ENCODE measurements at regions not wholly inside any gene's neighbourhood (a gene's known extent, or its start where the extent isn't known, plus 50 kb on each side); places are given as distances from the start of the nearest gene placed in this dataset.
A peak's percentile ranks its signal among the peaks of the same experiment; 100 is the strongest.

GRCh38 chr7:12456506-12456905 is 52.8 kb upstream of the VWDE start:
- no peak for DNase-seq

- DNase-seq = peak; percentile 47
Observed at GRCh38 chr7:12458520-12459131, 55.0 kb upstream of the VWDE start.

DNA sequence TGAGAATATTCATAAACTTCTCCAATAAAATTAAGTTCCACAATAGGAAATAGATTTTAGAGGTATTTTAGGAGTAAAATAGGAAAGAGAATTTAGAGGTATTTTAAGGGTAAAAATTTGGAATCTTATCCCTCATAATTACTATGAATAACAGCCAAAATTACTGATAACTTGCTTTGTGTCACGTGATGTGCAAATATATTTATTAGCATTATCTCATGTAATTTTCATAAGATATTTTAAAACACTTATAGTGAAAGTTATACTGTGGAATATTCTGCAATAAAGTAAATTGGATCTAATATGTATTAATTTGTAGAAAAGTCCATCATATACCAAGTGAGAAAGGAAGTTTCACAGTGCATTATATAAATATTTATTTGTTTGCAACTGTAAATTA is 64.2 kb upstream of the VWDE start:
- no peak for DNase-seq

DNA sequence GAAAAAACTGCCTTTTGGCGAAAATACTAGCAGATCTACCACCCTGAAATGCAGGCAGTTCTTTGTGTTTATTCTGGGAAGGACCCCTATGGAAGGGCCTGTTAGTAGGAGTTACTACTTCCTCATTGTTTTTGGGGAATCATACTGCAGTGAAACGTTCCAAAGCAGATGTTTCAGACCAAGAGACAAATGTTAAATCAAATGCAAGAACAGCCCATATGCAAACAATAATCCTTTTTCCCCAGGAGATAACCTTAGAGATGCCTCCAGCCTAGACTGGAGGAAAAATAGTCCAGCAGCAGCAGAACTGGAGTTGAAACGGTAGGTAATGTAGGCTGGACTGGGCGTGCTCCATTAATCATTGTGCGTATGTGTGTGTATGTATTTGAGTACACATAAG is 65.9 kb upstream of the VWDE start:
- DNase-seq = no peak

DNA sequence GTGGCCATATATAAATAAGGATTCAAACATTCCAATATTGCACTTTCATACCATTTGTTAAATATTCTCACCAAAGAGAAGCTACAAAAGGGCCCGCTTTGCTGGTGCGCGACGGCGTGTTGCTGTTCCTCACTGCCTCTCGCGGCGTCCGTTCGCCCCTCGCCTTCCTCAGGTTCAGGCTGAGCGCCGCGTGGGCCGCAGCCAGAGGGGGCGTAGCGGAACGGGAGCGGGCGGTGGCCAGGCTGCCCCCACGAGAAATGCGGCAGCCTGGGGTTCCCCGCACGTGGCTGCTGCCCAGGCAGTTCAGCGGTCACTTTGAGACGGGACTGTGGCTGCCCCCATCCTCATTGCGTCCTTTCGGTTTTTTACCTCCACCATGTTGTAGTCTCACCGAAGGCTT is 67.3 kb upstream of the VWDE start:
- no peak for DNase-seq

DNA sequence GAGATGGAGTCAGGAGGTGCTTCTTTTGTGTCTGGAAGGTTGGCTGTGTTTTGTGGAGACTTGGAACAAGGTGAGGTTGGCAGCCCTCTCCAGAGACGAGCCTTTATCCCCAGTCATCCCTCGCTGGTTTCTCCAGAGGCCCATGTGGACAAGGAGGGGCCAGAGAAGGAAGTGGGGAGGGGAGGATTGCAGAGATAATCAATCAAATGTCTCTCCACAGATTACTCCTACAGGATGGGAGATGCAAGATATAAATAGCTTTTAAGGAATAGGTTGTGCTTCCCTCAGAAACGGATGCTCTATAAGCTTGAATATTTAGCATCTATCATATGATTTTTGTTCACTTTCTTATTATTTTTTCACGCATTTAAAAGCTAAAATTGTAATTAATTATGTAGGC is 70.4 kb upstream of the VWDE start:
- DNase-seq = no peak

GRCh38 chr7:12475362-12476063 is 71.8 kb upstream of the VWDE start:
- no peak for DNase-seq

GRCh38 chr7:12477620-12478019 is 74.0 kb upstream of the VWDE start:
- DNase-seq = no peak

- DNase-seq = no peak
Observed at GRCh38 chr7:12481722-12482121, 78.1 kb upstream of the VWDE start.

GRCh38 chr7:12485845-12486244 is 82.2 kb upstream of the VWDE start:
- no peak for DNase-seq

DNA sequence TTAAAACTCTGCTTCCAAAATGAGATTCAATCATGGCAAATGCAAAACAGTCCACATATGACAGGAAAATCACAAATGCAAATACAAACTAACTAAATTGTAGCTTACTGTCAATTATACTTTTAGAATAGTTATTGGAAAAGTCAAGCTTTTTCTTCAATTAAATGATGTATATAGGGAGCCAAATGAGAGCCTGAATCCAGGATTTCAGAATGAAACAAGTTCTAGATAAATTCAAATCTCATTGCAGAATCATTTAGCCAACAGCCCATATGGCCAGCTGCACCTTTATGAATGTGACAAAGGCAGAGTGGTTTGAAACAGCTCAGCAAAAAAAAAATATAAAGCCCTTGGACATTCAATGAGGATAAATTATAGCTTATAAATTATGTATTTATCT is 82.2 kb upstream of the SCIN start:
- no peak for DNase-seq

DNA sequence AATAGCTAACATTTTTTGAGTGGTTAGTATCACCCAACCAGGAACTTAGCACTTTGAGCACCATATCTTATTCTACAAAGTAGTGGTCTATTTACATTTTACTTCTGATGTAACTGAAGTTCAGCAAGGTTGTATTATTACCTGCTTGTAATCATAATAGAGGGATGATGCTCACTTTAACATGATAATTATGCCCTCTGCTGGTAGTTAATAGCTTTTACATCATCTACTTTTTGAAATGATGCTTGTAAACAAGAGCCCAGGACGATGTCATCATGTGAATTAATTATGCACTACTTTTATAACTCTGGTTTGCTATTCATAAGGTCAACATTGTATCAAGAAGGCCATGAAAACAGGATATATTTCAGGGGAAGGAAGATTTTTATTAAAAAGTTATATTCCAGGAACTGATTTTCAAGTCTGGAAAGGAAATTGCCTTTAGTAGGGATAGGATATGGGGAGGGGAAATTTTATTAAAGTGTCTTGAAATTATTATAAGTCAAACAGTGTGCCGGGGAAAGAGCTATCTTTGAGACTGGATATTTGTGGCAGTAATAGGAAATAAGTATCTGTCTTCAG is 80.3 kb upstream of the SCIN start:
- peak; percentile 77 for DNase-seq

GRCh38 chr7:12490940-12491339 is 79.6 kb upstream of the SCIN start:
- no peak for DNase-seq

- DNase-seq = no peak
Observed at GRCh38 chr7:12491526-12491925, 79.0 kb upstream of the SCIN start.

DNA sequence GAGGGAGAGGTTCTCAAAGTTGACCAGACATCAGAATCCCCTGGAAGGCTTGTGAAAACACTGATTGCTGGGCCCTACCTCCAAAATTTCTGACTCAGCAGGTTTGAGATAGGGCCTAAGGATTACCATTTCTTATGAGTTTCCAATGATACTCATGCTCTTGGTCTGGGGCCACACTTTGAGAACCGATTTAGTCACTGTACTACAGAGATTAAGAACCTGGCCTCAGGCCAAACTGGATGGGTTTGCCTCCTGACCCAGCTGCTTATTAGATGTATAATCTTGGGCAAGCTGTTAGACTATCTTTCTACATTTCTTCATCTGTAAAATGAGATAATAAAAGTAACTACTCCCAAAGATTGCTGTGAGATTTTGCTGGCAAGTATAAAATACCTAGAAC is 77.1 kb upstream of the SCIN start:
- no peak for DNase-seq

- DNase-seq = no peak
Observed at GRCh38 chr7:12493863-12494686, 76.4 kb upstream of the SCIN start.

- DNase-seq = no peak
Observed at GRCh38 chr7:12494687-12495024, 75.9 kb upstream of the SCIN start.

GRCh38 chr7:12496901-12497674 is 73.4 kb upstream of the SCIN start:
- peak; percentile 64 for DNase-seq

- DNase-seq = no peak
Observed at GRCh38 chr7:12504149-12504548, 66.4 kb upstream of the SCIN start.

GRCh38 chr7:12508005-12508404 is 62.5 kb upstream of the SCIN start:
- no peak for DNase-seq

- DNase-seq = no peak
Observed at GRCh38 chr7:12508554-12508953, 62.0 kb upstream of the SCIN start.

GRCh38 chr7:12517451-12517850 is 53.1 kb upstream of the SCIN start:
- no peak for DNase-seq

All from NCI-H2029 treated with DMSO at 0.1 percent for 48 hours (cell line).